IMR-90 (cell line): ENCODE measurements at regions not wholly inside any gene's neighbourhood (a gene's known extent, or its start where the extent isn't known, plus 50 kb on each side); places are given as distances from the start of the nearest gene placed in this dataset.

Experiments
- ATAC-seq: fragments of 200-7000 bp; cut with Tn5 transposase; 2 replicates; pipeline ENCODE4 v1.9.1; 2020; ENCODE audit warnings: low read depth, mild to moderate bottlenecking, moderate library complexity
- BruUV-seq: library from RNA; stranded (reverse); fragments of 400-500 nt; replicated peaks from 2 replicates; lab custom pipeline; 2021; lab: Mats Ljungman, UMichigan
- CTCF ChIA-PET: fragments of 300-600 bp; formaldehyde crosslinking; extraction: SDS; loops from one replicate; lab custom pipeline; 2021; ENCODE audit warnings: antibody characterized with exemption; lab: Yijun Ruan, JAX
- POLR2A ChIA-PET: fragments of 300-600 bp; sonication (Branson Sonifier 250); formaldehyde crosslinking; loops from one replicate; lab custom pipeline; 2022; ENCODE audit warnings: antibody characterized with exemption; ENCODE audit not compliant: unreplicated experiment; lab: Charles Lee
- DNase-seq: peaks from one replicate; pipeline ENCODE4 v3.0.0; 2013
- H2AFZ ChIP-seq: replicated peaks from 2 replicates; pipeline ENCODE3; 2013; ENCODE audit warnings: low read length, mild to moderate bottlenecking; ENCODE audit not compliant: poor library complexity
- H2AK5ac ChIP-seq: 2 replicates; pipeline ENCODE4 v1.6.1; 2013; ENCODE audit warnings: low read depth, low read length, inconsistent platforms
- H2AK9ac ChIP-seq: replicated peaks from 2 replicates; pipeline ENCODE3; 2013; ENCODE audit warnings: mild to moderate bottlenecking, low read depth, low read length, moderate library complexity; ENCODE audit not compliant: poor library complexity
- H2BK120ac ChIP-seq: 2 replicates; pipeline ENCODE4 v1.6.1; 2013; ENCODE audit warnings: low read depth, low read length, inconsistent platforms
- H2BK15ac ChIP-seq: 3 replicates; pipeline ENCODE4 v1.6.1; 2013; ENCODE audit warnings: low read depth, low read length, inconsistent platforms
- H2BK20ac ChIP-seq: 2 replicates; pipeline ENCODE4 v1.6.1; 2013; ENCODE audit warnings: low read depth, mild to moderate bottlenecking, inconsistent platforms, low read length, moderate library complexity
- H2BK5ac ChIP-seq: 2 replicates; pipeline ENCODE4 v1.6.1; 2013; ENCODE audit warnings: mild to moderate bottlenecking, low read depth, low read length, inconsistent platforms; ENCODE audit not compliant: poor library complexity, severe bottlenecking
- H3K14ac ChIP-seq: replicated peaks from 2 replicates; pipeline ENCODE4 v1.6.1; 2013; ENCODE audit warnings: low read depth, low read length, inconsistent platforms
- H3K18ac ChIP-seq: 2 replicates; pipeline ENCODE4 v1.6.1; 2013; ENCODE audit warnings: low read depth, low read length, control low read depth
- H3K23ac ChIP-seq: 2 replicates; pipeline ENCODE4 v1.6.1; 2013; ENCODE audit warnings: low read depth, low read length, inconsistent platforms
- H3K27ac ChIP-seq: 2 replicates; pipeline ENCODE4 v1.5.1; 2013; ENCODE audit warnings: mild to moderate bottlenecking, control low read depth, low read length; ENCODE audit not compliant: insufficient read depth
- H3K27me3 ChIP-seq: 2 replicates; pipeline ENCODE4 v1.6.1; 2013; ENCODE audit warnings: low read length; ENCODE audit not compliant: control insufficient read depth, insufficient read depth
- H3K36me3 ChIP-seq: 2 replicates; pipeline ENCODE4 v1.6.1; 2013; ENCODE audit warnings: low read length, mixed read lengths; ENCODE audit not compliant: control insufficient read depth, insufficient read depth
- H3K4ac ChIP-seq: 2 replicates; pipeline ENCODE4 v1.6.1; 2013; ENCODE audit warnings: low read depth, low read length, inconsistent platforms
- H3K4me1 ChIP-seq: 2 replicates; pipeline ENCODE4 v1.6.1; 2013; ENCODE audit warnings: low read length, mixed read lengths; ENCODE audit not compliant: control insufficient read depth, insufficient read depth
- H3K4me2 ChIP-seq: 2 replicates; pipeline ENCODE4 v1.6.1; 2013; ENCODE audit warnings: low read depth, mild to moderate bottlenecking, control low read depth, low read length, moderate library complexity
- H3K4me3 ChIP-seq: 2 replicates; pipeline ENCODE4 v1.5.1; 2013; ENCODE audit warnings: low read depth, mild to moderate bottlenecking, control low read depth, low read length, moderate library complexity; ENCODE audit not compliant: insufficient read depth
- H3K56ac ChIP-seq: 2 replicates; pipeline ENCODE4 v1.6.1; 2013; ENCODE audit warnings: low read length, inconsistent platforms; ENCODE audit not compliant: insufficient read depth; ENCODE audit errors: extremely low read depth
- H3K79me1 ChIP-seq, 2 experiments: 2 replicates each; pipeline ENCODE4 v1.6.1; 2013; ENCODE audit warnings: low read length in 2 of 2, inconsistent platforms in 1 of 2, low read depth in 1 of 2
- H3K9ac ChIP-seq: 2 replicates; pipeline ENCODE4 v1.6.1; 2013; ENCODE audit warnings: low read depth, low read length, control low read depth
- H3K9me1 ChIP-seq: 2 replicates; pipeline ENCODE4 v1.6.1; 2013; ENCODE audit warnings: low read length, inconsistent platforms; ENCODE audit not compliant: insufficient read depth
- H3K9me3 ChIP-seq: 2 replicates; pipeline ENCODE4 v1.6.1; 2013; ENCODE audit warnings: low read length; ENCODE audit not compliant: control insufficient read depth, insufficient read depth
- H4K20me1 ChIP-seq: 2 replicates; pipeline ENCODE4 v1.6.1; 2013; ENCODE audit warnings: low read length, inconsistent platforms; ENCODE audit not compliant: insufficient read depth
- H4K5ac ChIP-seq: 2 replicates; pipeline ENCODE4 v1.6.1; 2013; ENCODE audit warnings: mild to moderate bottlenecking, low read depth, low read length, control low read depth
- H4K8ac ChIP-seq, 2 experiments: 2 replicates each; pipeline ENCODE4 v1.6.1; 2013; ENCODE audit warnings: low read depth in 2 of 2, low read length in 2 of 2, control low read depth in 1 of 2, inconsistent platforms in 1 of 2
- H4K91ac ChIP-seq: 2 replicates; pipeline ENCODE4 v1.6.1; 2013; ENCODE audit warnings: low read depth, low read length, inconsistent platforms; ENCODE audit not compliant: insufficient read depth
- BHLHE40 ChIP-seq: fragments of 150-350 bp; IDR thresholded peaks from 2 replicates; pipeline ENCODE4 v1.6.1; 2016; ENCODE audit warnings: mild to moderate bottlenecking, low read depth, low read length
- ELK1 ChIP-seq: fragments of 150-350 bp; IDR thresholded peaks from 2 replicates; pipeline ENCODE4 v1.6.1; 2016; ENCODE audit warnings: low read depth, mild to moderate bottlenecking, low read length, moderate library complexity, borderline replicate concordance
- RCOR1 ChIP-seq: IDR thresholded peaks from 2 replicates; pipeline ENCODE4 v1.6.1; 2012; ENCODE audit warnings: mild to moderate bottlenecking, low read length, improper control_type of control experiment; ENCODE audit not compliant: insufficient replicate concordance
- RFX5 ChIP-seq: IDR thresholded peaks from 2 replicates; pipeline ENCODE4 v1.8.0; 2012; ENCODE audit warnings: low read depth, mild to moderate bottlenecking, low read length, moderate library complexity
- USF2 ChIP-seq: fragments of 150-350 bp; IDR thresholded peaks from 2 replicates; pipeline ENCODE4 v1.6.1; 2017; ENCODE audit warnings: mild to moderate bottlenecking, antibody characterized with exemption, low read length, low read depth
- WGBS, 2 experiments: methylation state at CpG; one replicate each; pipeline versions ENCODE4 v1.1.5 to v1.1.7; 2013; ENCODE audit warnings: missing lambda C conversion rate in 2 of 2; ENCODE audit not compliant: insufficient read length in 1 of 2; ENCODE audit errors: extremely low coverage in 2 of 2; 5-methylcytosine and 5-hydroxymethylcytosine counted together
- dilution Hi-C: fragments of 300-500 bp; cut with HindIII; formaldehyde crosslinking; loops from one replicate; pipeline ENCODE4 v1.14.3; 2018; ENCODE audit warnings: low sequenced_read_pairs; ENCODE audit not compliant: unreplicated experiment
- in situ Hi-C: fragments of 300-500 bp; cut with MboI; formaldehyde crosslinking; loops from 3 replicates; pipeline ENCODE4 v1.14.3; 2019; ENCODE audit warnings: low sequenced_read_pairs, inconsistent platforms, mixed read lengths
- intact Hi-C: fragments of 100-400 bp; cut with micrococcal nuclease; formaldehyde crosslinking; loops from 2 replicates; pipeline ENCODE4 v1.10.0; 2022

- Histone ChIP-seq H3K4me3 (no peak overlapping the region), H4K20me1 (no peaks in the 10 kb centered on the region), H3K36me3 (no peaks in the 10 kb centered on the region), H3K4me1 (peaks cover 7% of the 10 kb centered on the region), H3K4me2 (no peak overlapping the region), H3K27ac (no peak overlapping the region), H4K8ac (no peak overlapping the region), H3K9me1 (peaks cover 5% of the 10 kb centered on the region), H3K23ac (no peak overlapping the region), H2BK120ac (no peak overlapping the region), H3K79me1 (no peaks in the 10 kb centered on the region), H3K14ac (no peak overlapping the region), H2AK9ac (no peak overlapping the region), H2AFZ (no peak overlapping the region), H2BK15ac (no peak overlapping the region), H3K18ac (no peak overlapping the region), H3K9ac (no peak overlapping the region), H2BK20ac (no peak overlapping the region), H3K4ac (no peak overlapping the region), H3K27me3 (no peaks in the 10 kb centered on the region), H2AK5ac (no peak overlapping the region), H3K56ac (no peak overlapping the region), H4K5ac (no peak overlapping the region), H2BK5ac (no peak overlapping the region), H3K9me3 (no peaks in the 10 kb centered on the region), H4K91ac (no peak overlapping the region)
- ATAC-seq (no peak), DNase-seq (no peak)
- intact Hi-C loops = no loop called here
- BruUV-seq = no TSS peak
- in situ Hi-C loops = no loop called here
- ChIA-PET CTCF (no interaction called here), POLR2A (no interaction called here)
- no CpG with 5 or more reads among the region's 6 CpGs for WGBS, 2 experiments
- dilution Hi-C loops = no loop called here
- TF ChIP-seq ELK1 (no peak), USF2 (no peak), RFX5 (no peak), BHLHE40 (no peak), RCOR1 (no peak)
These were observed 1027.7 kb upstream of the NR2F2 start for GRCh38 chr15:95302809-95303208.
